Stimulated activated CD8-positive, alpha-beta memory T cell treated with anti-CD3 and anti-CD28 coated beads, Interleukin-7, amount 100 ng/mL, for 48 hours (primary cell): ENCODE measurements at regions not wholly inside any gene's neighbourhood (a gene's known extent, or its start where the extent isn't known, plus 50 kb on each side); places are given as distances from the start of the nearest gene placed in this dataset.

Source experiments
- DNase-seq, 2 donors: peaks; one replicate each; pipeline ENCODE4 v3.0.0-alpha.2; 2020; ENCODE audit warnings: low read depth in 1 of 2; ENCODE audit errors: extremely low read depth in 1 of 2

DNA sequence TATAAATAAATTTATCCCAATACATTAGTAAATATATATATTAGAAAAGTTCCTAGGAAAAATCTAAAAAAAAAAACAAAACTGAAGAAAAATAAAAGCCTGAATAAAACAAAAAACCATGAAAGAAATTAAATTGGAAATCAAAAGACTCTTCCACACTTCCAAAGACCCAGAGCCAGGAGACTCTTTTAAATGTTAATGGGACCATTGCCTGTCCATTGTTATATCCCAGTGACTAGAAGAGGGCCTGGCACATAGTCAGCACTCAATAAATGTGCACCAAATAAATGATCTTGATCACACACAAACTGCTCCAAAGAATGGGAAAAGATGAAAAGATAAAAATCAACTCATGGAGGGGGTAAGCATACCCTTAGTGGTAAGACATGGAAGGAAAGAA, 51.3 kb upstream of the CLDN18 start:
- DNase-seq = no peak
